Peyer's patch (tissue), 4 donors: ENCODE measurements at regions not wholly inside any gene's neighbourhood (a gene's known extent, or its start where the extent isn't known, plus 50 kb on each side); places are given as distances from the start of the nearest gene placed in this dataset.

Experiments
- DNase-seq, 3 donors: peaks; one replicate each; pipeline ENCODE4 v3.0.0-alpha.2; 2017 to 2019
- H3K27ac ChIP-seq, 4 donors: fragments of 200-600 bp; sonication (generic); one replicate each; pipeline ENCODE4 v1.5.1; 2016 to 2019
- H3K27me3 ChIP-seq, 2 donors: fragments of 200-600 bp; sonication (generic); one replicate each; pipeline ENCODE4 v1.5.1; 2019
- H3K36me3 ChIP-seq, 3 donors: fragments of 200-600 bp; sonication (generic); one replicate each; pipeline ENCODE4 v1.5.1; 2016 to 2019
- H3K4me1 ChIP-seq, 4 donors: fragments of 200-600 bp; sonication (generic); one replicate each; pipeline ENCODE4 v1.5.1; 2016 to 2019
- H3K4me3 ChIP-seq, 4 donors: fragments of 200-600 bp; sonication (generic); 1 replicate in 3 of 4; 2 replicates in 1 of 4; pipeline ENCODE4 v1.5.1; 2016 to 2019; ENCODE audit warnings: mild to moderate bottlenecking in 1 of 4
- H3K9me3 ChIP-seq, 4 donors: fragments of 200-600 bp; sonication (generic); one replicate each; pipeline ENCODE4 v1.5.1; 2016 to 2019; ENCODE audit warnings: mild to moderate bottlenecking in 1 of 4
- CTCF ChIP-seq, 6 experiments: fragments of 450-650 bp in 4 of 6; fragments of 200-600 bp in 2 of 6; sonication (generic) in 1 of 6; IDR thresholded peaks; one replicate each; pipeline ENCODE4 v1.5.1; 2017 to 2019; ENCODE audit warnings: antibody characterized with exemption in 6 of 6, mild to moderate bottlenecking in 3 of 6, moderate library complexity in 1 of 6
- POLR2A ChIP-seq, 2 donors: fragments of 450-650 bp; IDR thresholded peaks; one replicate each; pipeline ENCODE4 v1.5.1; 2017; ENCODE audit warnings: antibody characterized with exemption in 2 of 2, mild to moderate bottlenecking in 2 of 2, moderate library complexity in 2 of 2

DNA sequence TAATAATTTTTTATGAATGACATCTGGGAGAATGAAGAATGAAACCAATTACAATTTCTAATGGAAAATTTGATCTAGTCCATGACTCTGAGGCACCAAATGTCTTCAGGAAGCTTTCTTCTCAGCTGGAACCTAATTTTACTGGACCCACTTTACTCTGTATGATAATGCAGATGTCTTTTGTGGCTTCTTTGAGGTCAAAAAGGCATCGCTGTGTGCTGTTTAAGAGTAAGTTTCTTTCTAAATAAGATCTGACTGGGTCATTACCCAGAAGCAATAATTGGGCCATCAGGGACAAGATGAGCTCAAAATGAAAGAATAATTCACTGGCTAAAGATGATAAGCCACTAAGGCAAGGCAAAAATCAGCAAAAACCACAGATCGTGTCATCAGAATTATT is 633.4 kb downstream of the PSAT1 start:
- no peak for DNase-seq
- Histone ChIP-seq H3K27me3 (no peaks in the 10 kb centered on the region), H3K27ac (no peak overlapping the region), H3K4me3 (no peak overlapping the region), H3K4me1 (no peaks in the 10 kb centered on the region), H3K9me3 (no peaks in the 10 kb centered on the region), H3K36me3 (no peaks in the 10 kb centered on the region)
- no peak for TF ChIP-seq POLR2A (IDR thresholded peaks at IDR 0.05)
- TF ChIP-seq CTCF (IDR thresholded peaks at IDR 0.05): no peak

GRCh38 chr9:78932849-78933627 is 636.1 kb downstream of the PSAT1 start:
- TF ChIP-seq POLR2A (IDR thresholded peaks at IDR 0.05) (no peak), CTCF (IDR thresholded peaks at IDR 0.05) (no peak)
- H3K4me3 ChIP-seq: no peak overlapping the region
- no peaks in the 10 kb centered on the region for H3K27me3 ChIP-seq
- H3K36me3 ChIP-seq: no peaks in the 10 kb centered on the region
- H3K9me3 ChIP-seq: no peaks in the 10 kb centered on the region
- no peak overlapping the region for H3K27ac ChIP-seq
- H3K4me1 ChIP-seq: no peaks in the 10 kb centered on the region
- no peak for DNase-seq

GRCh38 chr9:78934880-78935279 is 636.9 kb upstream of the TLE4 start:
- no peak overlapping the region for H3K27ac ChIP-seq
- no peaks in the 10 kb centered on the region for H3K9me3 ChIP-seq
- H3K4me1 ChIP-seq: no peaks in the 10 kb centered on the region
- no peak for DNase-seq
- no peak for TF ChIP-seq CTCF (IDR thresholded peaks at IDR 0.05)
- no peak for TF ChIP-seq POLR2A (IDR thresholded peaks at IDR 0.05)
- no peaks in the 10 kb centered on the region for H3K36me3 ChIP-seq
- H3K27me3 ChIP-seq: no peaks in the 10 kb centered on the region
- H3K4me3 ChIP-seq: no peak overlapping the region

GRCh38 chr9:78938821-78939220 is 632.9 kb upstream of the TLE4 start:
- Histone ChIP-seq H3K36me3 (no peaks in the 10 kb centered on the region), H3K4me3 (no peak overlapping the region), H3K27ac (no peak overlapping the region), H3K9me3 (no peaks in the 10 kb centered on the region), H3K27me3 (no peaks in the 10 kb centered on the region), H3K4me1 (no peaks in the 10 kb centered on the region)
- no peak for DNase-seq
- TF ChIP-seq CTCF (IDR thresholded peaks at IDR 0.05): no peak
- no peak for TF ChIP-seq POLR2A (IDR thresholded peaks at IDR 0.05)

DNA sequence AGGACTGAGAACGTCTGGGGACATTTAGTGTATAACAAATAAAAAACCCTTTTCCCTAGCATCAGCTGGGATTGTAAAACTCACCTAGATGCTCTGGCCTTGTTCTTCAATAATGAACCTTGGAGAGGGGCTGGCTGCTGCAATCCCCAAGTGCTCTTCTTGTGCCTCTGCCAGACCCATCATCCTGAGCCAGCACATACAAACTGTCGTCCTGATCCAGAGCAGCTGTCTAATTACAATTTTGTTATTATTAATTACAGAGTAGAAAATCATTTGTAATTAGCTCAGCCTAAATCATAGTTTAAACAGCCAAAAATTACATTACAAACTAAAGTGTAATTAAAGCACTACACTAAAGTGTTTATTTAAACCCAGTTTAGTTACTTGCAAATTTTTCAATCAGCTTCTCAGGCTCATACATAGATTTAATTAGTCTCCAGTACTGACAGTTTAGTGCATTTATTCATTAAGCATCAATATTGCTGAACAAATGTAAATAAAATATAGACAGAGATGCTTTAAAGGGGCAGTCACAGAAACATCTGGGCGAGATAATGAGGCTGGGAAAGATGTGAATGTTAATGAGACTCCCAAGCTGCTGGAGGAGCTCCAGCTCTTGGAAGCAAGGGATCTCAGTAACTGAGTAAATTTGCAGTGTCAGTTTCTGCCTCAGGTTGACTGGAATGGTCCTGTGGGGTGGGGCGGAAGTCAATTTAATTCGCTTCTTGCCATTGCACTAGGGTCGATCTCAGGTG is 632.3 kb upstream of the TLE4 start:
- Histone ChIP-seq H3K36me3 (no peaks in the 10 kb centered on the region), H3K9me3 (no peaks in the 10 kb centered on the region), H3K4me3 (no peak overlapping the region), H3K4me1 (no peaks in the 10 kb centered on the region), H3K27ac (no peak overlapping the region), H3K27me3 (no peaks in the 10 kb centered on the region)
- DNase-seq: no peak
- no peak for TF ChIP-seq POLR2A (IDR thresholded peaks at IDR 0.05)
- TF ChIP-seq CTCF (IDR thresholded peaks at IDR 0.05): no peak
